ENCODE measurements at regions not wholly inside any gene's neighbourhood (a gene's known extent, or its start where the extent isn't known, plus 50 kb on each side); places are given as distances from the start of the nearest gene placed in this dataset.

GRCh38 chr6:14934844-14935243, 311.0 kb upstream of the JARID2 start:
- TF ChIP-seq CTCF (IDR thresholded peaks at IDR 0.05; ENCODE audit: poor library complexity, severe bottlenecking) (no peak), EZH2 (IDR thresholded peaks at IDR 0.05; ENCODE audit: borderline replicate concordance, insufficient read depth, low read length, poor library complexity, severe bottlenecking) (no peak), RAD21 (conservative IDR thresholded peaks at IDR 0.05) (no peak)
